ENCODE measurements at regions not wholly inside any gene's neighbourhood (a gene's known extent, or its start where the extent isn't known, plus 50 kb on each side); places are given as distances from the start of the nearest gene placed in this dataset.
A peak's percentile ranks its signal among the peaks of the same experiment; 100 is the strongest.

GRCh38 chr5:31029925-31030324, 163.6 kb upstream of the CDH6 start:
- Histone ChIP-seq H3K27ac (ENCODE audit: low read length, poor library complexity, severe bottlenecking) (no peak overlapping the region), H4K91ac (ENCODE audit: low read length) (no peak overlapping the region), H3K4me2 (ENCODE audit: low read length, poor library complexity, severe bottlenecking) (no peak overlapping the region), H3K23ac (ENCODE audit: low read length in 2 of 2) (no peak overlapping the region), H3K14ac (ENCODE audit: low read length in 2 of 2) (no peak overlapping the region), H2AFZ (ENCODE audit: low read depth, low read length) (no peak overlapping the region), H2BK15ac (ENCODE audit: low read depth, poor library complexity, severe bottlenecking) (no peak overlapping the region), H3K9me3 (ENCODE audit: control insufficient read depth, low read length) (peaks cover 3% of the 10 kb centered on the region), H3K27me3 (ENCODE audit: control insufficient read depth in 1 of 2, insufficient read depth in 1 of 2, low read length in 2 of 2) (no peaks in the 10 kb centered on the region), H2AK5ac (ENCODE audit: low read length, severe bottlenecking) (peak overlapping the region; percentile 94), H3K4ac (ENCODE audit: low read depth in 1 of 2, low read length in 2 of 2) (no peak overlapping the region), H3K9ac (ENCODE audit: low read length) (no peak overlapping the region), H3K18ac (ENCODE audit: low read depth in 1 of 2, low read length in 2 of 2) (no peak overlapping the region), H2BK120ac (ENCODE audit: low read depth, low read length) (no peak overlapping the region), H3K79me1 (replicated peaks; ENCODE audit: low read length, poor library complexity, severe bottlenecking) (no peaks in the 10 kb centered on the region), H3K36me3 (ENCODE audit: control insufficient read depth in 1 of 2, insufficient read depth in 2 of 2, low read depth in 1 of 2, low read length in 2 of 2) (peaks cover 0 to 3% of the 10 kb centered on the region in 2 experiments), H2BK5ac (ENCODE audit: low read depth, low read length, poor library complexity, severe bottlenecking) (no peak overlapping the region), H2BK12ac (ENCODE audit: low read length in 2 of 2) (no peak overlapping the region), H3K4me1 (ENCODE audit: control insufficient read depth, insufficient read depth, low read depth, low read length) (no peaks in the 10 kb centered on the region), H3K4me3 (ENCODE audit: insufficient read depth in 1 of 2, low read depth in 1 of 2, low read length in 2 of 2) (no peak overlapping the region), H4K8ac (ENCODE audit: low read length) (no peak overlapping the region)
- DNase-seq, result no peak
- 84% methylated on average over 8 of the region's 8 CpGs for WGBS

- Histone ChIP-seq H3K79me1 (replicated peaks; ENCODE audit: low read length, poor library complexity, severe bottlenecking) (no peaks in the 10 kb centered on the region), H3K4me2 (ENCODE audit: low read length, poor library complexity, severe bottlenecking) (no peak overlapping the region), H3K23ac (ENCODE audit: low read length in 2 of 2) (no peak overlapping the region), H2BK15ac (ENCODE audit: low read depth, poor library complexity, severe bottlenecking) (no peak overlapping the region), H3K4me1 (ENCODE audit: control insufficient read depth, insufficient read depth, low read depth, low read length) (no peaks in the 10 kb centered on the region), H4K8ac (ENCODE audit: low read length) (no peak overlapping the region), H3K9me3 (ENCODE audit: control insufficient read depth, low read length) (peaks cover 3% of the 10 kb centered on the region), H3K27me3 (ENCODE audit: control insufficient read depth in 1 of 2, insufficient read depth in 1 of 2, low read length in 2 of 2) (no peaks in the 10 kb centered on the region), H2AK5ac (ENCODE audit: low read length, severe bottlenecking) (no peak overlapping the region), H3K14ac (ENCODE audit: low read length in 2 of 2) (no peak overlapping the region), H3K18ac (ENCODE audit: low read depth in 1 of 2, low read length in 2 of 2) (no peak overlapping the region), H2BK120ac (ENCODE audit: low read depth, low read length) (no peak overlapping the region), H3K4ac (ENCODE audit: low read depth in 1 of 2, low read length in 2 of 2) (no peak overlapping the region), H3K4me3 (ENCODE audit: insufficient read depth in 1 of 2, low read depth in 1 of 2, low read length in 2 of 2) (no peak overlapping the region), H3K36me3 (ENCODE audit: control insufficient read depth in 1 of 2, insufficient read depth in 2 of 2, low read depth in 1 of 2, low read length in 2 of 2) (peaks cover 0 to 3% of the 10 kb centered on the region in 2 experiments), H3K9ac (ENCODE audit: low read length) (no peak overlapping the region), H4K91ac (ENCODE audit: low read length) (no peak overlapping the region), H2AFZ (ENCODE audit: low read depth, low read length) (no peak overlapping the region), H3K27ac (ENCODE audit: low read length, poor library complexity, severe bottlenecking) (peak overlapping the region; percentile 69), H2BK12ac (ENCODE audit: low read length in 2 of 2) (no peak overlapping the region), H2BK5ac (ENCODE audit: low read depth, low read length, poor library complexity, severe bottlenecking) (no peak overlapping the region)
- no peak for DNase-seq
Measured at GRCh38 chr5:31027721-31028120, 165.8 kb upstream of the CDH6 start.

- WGBS, result no CpG with 5 or more reads among the region's 3 CpGs
- no peak overlapping the region for H3K18ac ChIP-seq (ENCODE audit: low read depth in 1 of 2, low read length in 2 of 2)
- no peak overlapping the region for H2BK12ac ChIP-seq (ENCODE audit: low read length in 2 of 2)
- H3K9me3 ChIP-seq (ENCODE audit: control insufficient read depth, low read length), result no peaks in the 10 kb centered on the region
- no peak overlapping the region for H3K4me2 ChIP-seq (ENCODE audit: low read length, poor library complexity, severe bottlenecking)
- no peak overlapping the region for H3K4me3 ChIP-seq (ENCODE audit: insufficient read depth in 1 of 2, low read depth in 1 of 2, low read length in 2 of 2)
- no peaks in the 10 kb centered on the region for H3K27me3 ChIP-seq (ENCODE audit: control insufficient read depth in 1 of 2, insufficient read depth in 1 of 2, low read length in 2 of 2)
- H3K4ac ChIP-seq (ENCODE audit: low read depth in 1 of 2, low read length in 2 of 2), result no peak overlapping the region
- no peak overlapping the region for H2BK120ac ChIP-seq (ENCODE audit: low read depth, low read length)
- H2BK15ac ChIP-seq (ENCODE audit: low read depth, poor library complexity, severe bottlenecking), result no peak overlapping the region
- H2AK5ac ChIP-seq (ENCODE audit: low read length, severe bottlenecking), result no peak overlapping the region
- H4K8ac ChIP-seq (ENCODE audit: low read length), result no peak overlapping the region
- no peak overlapping the region for H3K9ac ChIP-seq (ENCODE audit: low read length)
- H4K91ac ChIP-seq (ENCODE audit: low read length), result no peak overlapping the region
- no peaks in the 10 kb centered on the region for H3K4me1 ChIP-seq (ENCODE audit: control insufficient read depth, insufficient read depth, low read depth, low read length)
- H2AFZ ChIP-seq (ENCODE audit: low read depth, low read length), result no peak overlapping the region
- peak overlapping the region; percentile 86 for H3K27ac ChIP-seq (ENCODE audit: low read length, poor library complexity, severe bottlenecking)
- H3K36me3 ChIP-seq (ENCODE audit: control insufficient read depth in 1 of 2, insufficient read depth in 2 of 2, low read depth in 1 of 2, low read length in 2 of 2), result no peaks in the 10 kb centered on the region
- no peak overlapping the region for H3K23ac ChIP-seq (ENCODE audit: low read length in 2 of 2)
- no peak overlapping the region for H2BK5ac ChIP-seq (ENCODE audit: low read depth, low read length, poor library complexity, severe bottlenecking)
- H3K79me1 ChIP-seq (replicated peaks; ENCODE audit: low read length, poor library complexity, severe bottlenecking), result no peaks in the 10 kb centered on the region
- no peak overlapping the region for H3K14ac ChIP-seq (ENCODE audit: low read length in 2 of 2)
- DNase-seq, result no peak
Measured at GRCh38 chr5:31023105-31023504, 170.4 kb upstream of the CDH6 start.

GRCh38 chr5:31021181-31021624, 172.3 kb upstream of the CDH6 start:
- Histone ChIP-seq H3K9me3 (ENCODE audit: control insufficient read depth, low read length) (peaks cover under 1% of the 10 kb centered on the region), H2BK12ac (ENCODE audit: low read length in 2 of 2) (no peak overlapping the region), H4K8ac (ENCODE audit: low read length) (no peak overlapping the region), H2AK5ac (ENCODE audit: low read length, severe bottlenecking) (no peak overlapping the region), H2BK5ac (ENCODE audit: low read depth, low read length, poor library complexity, severe bottlenecking) (peak overlapping the region; percentile 35), H2BK120ac (ENCODE audit: low read depth, low read length) (no peak overlapping the region), H3K36me3 (ENCODE audit: control insufficient read depth in 1 of 2, insufficient read depth in 2 of 2, low read depth in 1 of 2, low read length in 2 of 2) (no peaks in the 10 kb centered on the region), H2BK15ac (ENCODE audit: low read depth, poor library complexity, severe bottlenecking) (no peak overlapping the region), H3K79me1 (replicated peaks; ENCODE audit: low read length, poor library complexity, severe bottlenecking) (no peaks in the 10 kb centered on the region), H2AFZ (ENCODE audit: low read depth, low read length) (no peak overlapping the region), H3K4me3 (ENCODE audit: insufficient read depth in 1 of 2, low read depth in 1 of 2, low read length in 2 of 2) (no peak overlapping the region), H3K27ac (ENCODE audit: low read length, poor library complexity, severe bottlenecking) (peak overlapping the region; percentile 89), H3K4ac (ENCODE audit: low read depth in 1 of 2, low read length in 2 of 2) (no peak overlapping the region), H3K4me1 (ENCODE audit: control insufficient read depth, insufficient read depth, low read depth, low read length) (no peaks in the 10 kb centered on the region), H3K14ac (ENCODE audit: low read length in 2 of 2) (no peak overlapping the region), H3K23ac (ENCODE audit: low read length in 2 of 2) (no peak overlapping the region), H3K4me2 (ENCODE audit: low read length, poor library complexity, severe bottlenecking) (no peak overlapping the region), H3K27me3 (ENCODE audit: control insufficient read depth in 1 of 2, insufficient read depth in 1 of 2, low read length in 2 of 2) (no peaks in the 10 kb centered on the region), H3K9ac (ENCODE audit: low read length) (no peak overlapping the region), H4K91ac (ENCODE audit: low read length) (no peak overlapping the region), H3K18ac (ENCODE audit: low read depth in 1 of 2, low read length in 2 of 2) (no peak overlapping the region)
- WGBS, result 38% methylated on average over 1 of the region's 2 CpGs
- no peak for DNase-seq
